Activated CD4-positive, alpha-beta T cell treated with anti-CD3 and anti-CD28 coated beads, Interleukin-2, amount 50 U/mL, for 16 hours (primary cell): ENCODE measurements at regions not wholly inside any gene's neighbourhood (a gene's known extent, or its start where the extent isn't known, plus 50 kb on each side); places are given as distances from the start of the nearest gene placed in this dataset.
A peak's percentile ranks its signal among the peaks of the same experiment; 100 is the strongest.

Experiments
- DNase-seq: peaks from one replicate; pipeline ENCODE4 v3.0.0-alpha.2; 2020

DNA sequence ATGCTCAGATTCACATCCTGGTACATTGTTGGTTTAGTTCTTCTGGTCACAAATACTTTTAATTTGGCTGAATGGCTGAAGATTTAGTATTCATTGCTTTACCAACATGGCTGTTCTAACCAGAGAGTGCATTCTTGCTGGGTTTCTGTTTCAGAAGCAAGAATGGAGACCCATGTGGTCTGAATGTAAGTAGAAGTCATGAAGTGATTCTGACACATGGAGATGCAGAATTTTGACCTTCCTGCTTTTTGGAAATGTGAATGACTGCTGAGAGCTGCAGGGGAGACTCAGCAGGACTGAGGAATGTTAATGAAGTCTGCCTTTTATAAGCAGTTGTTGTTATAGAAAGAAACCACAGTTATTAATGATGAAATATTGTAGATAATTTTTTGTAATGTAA, 576.1 kb upstream of the MARCKS start:
- no peak for DNase-seq

DNA sequence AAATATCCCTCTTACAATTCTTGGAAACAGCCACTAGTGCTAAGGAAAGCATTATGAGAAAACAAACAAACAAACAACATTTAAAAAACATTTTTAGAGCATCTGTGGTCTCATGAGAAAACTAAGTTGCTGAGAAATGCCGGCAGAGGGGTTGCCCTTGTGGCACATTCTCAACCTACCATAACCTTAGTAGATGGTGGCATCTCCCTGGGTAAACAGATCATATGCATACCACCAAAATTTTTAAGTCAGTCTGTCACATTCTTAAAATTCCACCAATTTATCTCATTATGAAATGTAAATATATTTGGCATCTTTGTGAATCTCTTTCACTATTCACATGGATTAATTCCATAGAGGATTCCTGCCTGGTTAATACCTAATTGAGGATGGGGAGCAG, 575.7 kb upstream of the MARCKS start:
- no peak for DNase-seq

- DNase-seq: no peak
These were observed 569.7 kb upstream of the MARCKS start for GRCh38 chr6:113287396-113287795.

DNA sequence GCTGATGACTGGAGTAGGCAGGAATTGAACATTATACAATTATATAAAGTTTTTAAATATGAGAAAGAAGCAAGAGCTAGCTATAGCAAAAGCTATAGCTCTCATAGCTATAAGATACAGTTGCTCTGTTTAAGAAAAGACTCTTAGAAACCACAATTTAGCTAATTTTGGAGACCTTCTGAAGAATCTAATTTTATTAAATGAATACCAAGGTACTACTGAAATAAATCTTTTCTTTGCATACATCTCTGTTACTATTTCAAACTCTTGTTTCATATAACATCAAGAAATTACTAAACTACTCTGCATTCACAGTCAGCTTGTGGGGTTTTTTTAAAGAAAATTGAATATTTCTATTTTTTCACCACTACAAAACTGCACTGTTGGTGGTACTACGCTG, 568.7 kb upstream of the MARCKS start:
- DNase-seq: no peak

DNA sequence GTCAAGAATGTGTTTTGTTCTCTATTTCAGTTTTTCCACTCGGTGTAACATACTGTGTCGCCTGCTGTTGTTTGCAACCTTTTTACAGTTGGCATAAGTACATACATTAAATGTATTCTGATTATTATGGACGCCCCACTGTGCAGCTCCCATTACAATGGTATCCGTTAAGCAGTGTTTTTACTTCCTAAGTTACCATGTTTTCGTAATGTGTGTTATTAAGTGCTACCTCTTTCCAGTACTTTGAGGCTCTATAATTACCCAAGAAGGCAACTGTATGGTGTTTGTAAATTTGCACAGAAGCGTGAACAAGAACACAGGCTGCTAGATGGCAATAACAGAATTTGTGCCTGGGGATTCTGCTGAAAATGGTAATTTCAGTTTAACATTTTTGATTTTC, 568.0 kb upstream of the MARCKS start:
- DNase-seq: no peak

GRCh38 chr6:113290684-113291083, 566.5 kb upstream of the MARCKS start:
- DNase-seq: no peak

- no peak for DNase-seq
These were observed 565.2 kb upstream of the MARCKS start for GRCh38 chr6:113291751-113292445.

DNA sequence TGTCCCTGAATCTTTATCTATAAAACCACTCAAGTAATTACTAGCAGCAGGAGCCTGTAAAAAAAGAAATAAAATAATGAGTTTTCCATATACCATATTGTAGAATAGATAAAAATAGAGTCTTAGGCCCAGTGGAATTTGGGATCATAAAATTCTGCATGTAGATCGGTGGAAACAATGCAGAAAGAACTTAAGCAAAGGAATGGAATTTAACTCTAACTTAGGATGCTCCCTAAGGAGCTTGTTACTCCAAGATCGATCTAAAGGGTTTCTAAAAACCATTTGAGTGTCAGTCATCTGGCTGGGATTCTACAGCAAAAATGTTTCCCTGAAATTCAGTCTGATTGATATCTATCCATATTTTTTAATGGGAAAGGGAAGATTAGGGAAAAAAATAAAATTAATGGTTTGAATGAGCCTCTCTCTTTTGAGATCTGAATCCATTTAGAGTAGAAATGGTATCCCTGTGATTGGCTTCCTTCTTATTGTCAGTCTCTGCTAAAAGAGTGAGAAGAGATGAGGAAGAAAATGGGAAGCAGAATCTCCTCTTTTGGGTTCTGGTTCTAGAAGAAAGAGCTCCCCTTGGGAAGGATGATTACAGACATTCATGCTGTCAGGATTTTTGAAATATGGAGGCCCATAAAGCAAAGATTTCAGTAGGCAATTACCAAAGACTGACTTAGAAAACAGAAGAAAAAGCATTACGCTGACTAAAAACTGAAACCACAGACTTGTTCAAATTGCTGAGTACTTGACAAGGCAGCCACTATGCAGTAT, 564.3 kb upstream of the MARCKS start:
- DNase-seq: peak; percentile 2

GRCh38 chr6:113293423-113293740, 563.8 kb upstream of the MARCKS start:
- no peak for DNase-seq

- DNase-seq: no peak
These were observed 557.6 kb upstream of the MARCKS start for GRCh38 chr6:113299531-113299930.

- no peak for DNase-seq
These were observed 555.5 kb upstream of the MARCKS start for GRCh38 chr6:113301651-113302050.

DNA sequence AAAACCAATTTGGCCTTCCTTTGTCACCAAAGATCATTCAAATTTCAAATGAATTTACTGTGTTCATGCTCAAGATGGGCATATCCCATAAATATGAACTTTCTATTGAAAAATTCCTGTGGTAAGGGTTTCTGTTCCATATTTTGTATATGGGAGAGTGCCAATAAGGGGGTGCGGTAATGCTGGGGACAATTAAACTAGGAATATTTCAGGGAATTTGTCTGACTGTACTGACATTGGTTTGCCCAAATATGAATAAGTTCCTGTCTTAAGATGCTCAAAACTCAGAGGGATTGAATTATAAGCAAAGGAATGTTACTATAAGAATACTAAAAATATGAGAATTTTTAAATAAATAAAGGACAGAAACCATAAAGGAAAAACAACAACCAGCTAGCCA, 553.0 kb upstream of the MARCKS start:
- DNase-seq: no peak

GRCh38 chr6:113306552-113307145, 550.5 kb upstream of the MARCKS start:
- peak; percentile 39 for DNase-seq

- peak; percentile 6 for DNase-seq
These were observed 548.9 kb upstream of the MARCKS start for GRCh38 chr6:113308266-113308665.

DNA sequence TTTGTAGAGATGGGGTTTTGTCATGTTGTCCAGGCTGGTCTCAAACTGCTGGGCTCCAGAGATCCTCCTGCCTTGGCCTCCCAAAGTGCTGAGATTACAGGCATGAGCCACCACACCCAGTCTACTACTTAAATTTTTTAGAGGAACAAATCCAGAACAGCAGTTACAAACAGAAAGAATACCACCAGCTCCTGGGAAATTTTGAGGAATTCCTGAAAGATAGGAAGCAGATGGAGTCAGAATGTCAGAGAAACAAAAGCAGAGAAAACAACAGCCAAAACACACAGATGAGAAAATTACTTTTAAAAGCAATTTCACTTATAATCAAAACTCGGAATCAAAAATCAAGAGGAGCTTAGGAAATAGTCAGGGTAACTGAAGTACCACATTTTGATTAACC, 543.3 kb upstream of the MARCKS start:
- DNase-seq: no peak

DNA sequence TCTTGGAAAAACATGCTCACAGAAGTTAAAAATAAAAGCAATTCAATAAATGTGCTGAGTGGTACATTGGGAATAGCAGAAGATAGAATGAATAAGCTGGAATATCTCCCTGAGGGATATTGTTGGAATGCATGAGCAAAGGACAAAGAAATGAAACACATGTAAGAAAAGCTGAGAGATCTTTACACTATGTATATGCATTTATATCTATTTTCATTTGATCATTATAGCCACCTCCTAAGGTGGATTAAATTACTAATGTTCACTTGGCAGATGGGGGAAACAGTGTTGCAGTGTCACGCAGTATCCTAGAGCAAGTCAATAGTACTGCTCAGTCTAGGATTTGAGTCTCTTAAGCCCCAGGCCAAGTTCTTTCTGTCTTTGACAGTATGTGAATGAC, 542.0 kb upstream of the MARCKS start:
- DNase-seq: no peak

- no peak for DNase-seq
These were observed 541.3 kb upstream of the MARCKS start for GRCh38 chr6:113315879-113316278.

DNA sequence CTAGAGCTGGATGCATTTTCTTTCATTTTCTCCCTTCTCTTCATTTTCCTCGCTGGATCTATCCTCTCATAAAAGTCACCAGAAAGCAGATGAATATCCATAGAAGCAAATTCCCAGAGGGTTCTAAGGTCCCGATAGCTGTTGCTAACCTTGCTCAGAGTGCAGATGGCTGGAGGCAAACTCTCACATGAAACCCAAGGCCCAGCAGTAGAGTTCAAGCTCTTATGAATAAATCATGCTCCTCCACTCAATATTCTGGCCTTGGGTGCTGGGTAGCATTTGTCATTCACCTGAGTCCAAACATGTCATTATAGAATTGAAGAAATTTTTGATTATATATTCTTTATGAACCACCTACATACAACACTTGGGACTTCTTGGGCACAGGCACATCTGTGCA, 539.7 kb upstream of the MARCKS start:
- DNase-seq: no peak

DNA sequence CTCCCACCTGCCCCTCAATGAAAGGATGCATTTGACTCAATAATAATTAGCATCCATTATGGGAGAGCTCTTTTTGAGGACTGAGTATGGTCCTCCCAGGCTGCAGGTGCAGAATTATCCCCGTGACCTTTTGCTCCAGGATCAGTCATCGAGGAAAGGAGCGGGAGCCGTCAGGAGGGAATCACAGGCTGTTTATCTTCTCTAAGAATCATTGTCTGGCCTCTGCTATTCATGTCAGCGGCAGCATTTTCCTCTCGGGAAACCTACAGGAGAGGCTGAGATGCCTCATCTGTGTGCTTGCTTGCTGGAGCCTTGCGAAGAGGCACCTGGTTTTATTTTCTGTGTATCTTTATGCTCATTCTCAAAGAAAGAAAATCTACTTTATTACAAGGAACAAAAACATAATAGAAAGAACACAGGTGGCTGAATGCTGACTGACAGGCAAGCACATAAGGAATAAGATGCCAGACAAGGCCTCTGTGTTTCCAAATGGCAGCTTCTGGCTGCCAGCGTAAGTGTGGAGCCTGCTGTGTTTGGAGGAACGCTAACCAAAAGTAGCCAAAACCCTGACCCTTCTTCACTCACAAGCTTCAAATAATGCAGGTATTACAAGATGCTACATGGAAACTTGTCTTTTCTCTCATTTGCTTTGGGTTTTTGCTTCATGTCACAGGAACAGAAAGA, 539.1 kb upstream of the MARCKS start:
- no peak for DNase-seq

GRCh38 chr6:113318575-113318917, 538.6 kb upstream of the MARCKS start:
- DNase-seq: no peak

- DNase-seq: no peak
These were observed 536.5 kb upstream of the MARCKS start for GRCh38 chr6:113320653-113321052.

DNA sequence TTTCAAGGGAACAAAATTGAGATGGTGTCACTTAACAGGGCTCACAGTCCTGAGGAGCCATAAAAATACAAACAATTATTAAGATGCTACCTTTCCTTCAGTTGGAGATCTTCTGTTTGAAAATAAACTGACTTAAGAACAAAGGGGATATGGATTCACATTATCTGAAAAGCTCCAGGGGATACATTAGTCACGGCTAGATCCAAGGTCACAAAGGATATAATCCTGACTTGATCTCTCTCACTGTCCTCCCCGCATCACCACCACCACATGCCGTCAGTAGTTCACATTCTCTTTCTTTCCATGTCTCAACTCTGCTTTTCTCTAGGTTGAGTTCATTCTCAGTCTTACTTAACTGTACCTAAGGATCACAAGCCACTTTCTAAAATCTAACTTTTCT, 530.4 kb upstream of the MARCKS start:
- no peak for DNase-seq

DNA sequence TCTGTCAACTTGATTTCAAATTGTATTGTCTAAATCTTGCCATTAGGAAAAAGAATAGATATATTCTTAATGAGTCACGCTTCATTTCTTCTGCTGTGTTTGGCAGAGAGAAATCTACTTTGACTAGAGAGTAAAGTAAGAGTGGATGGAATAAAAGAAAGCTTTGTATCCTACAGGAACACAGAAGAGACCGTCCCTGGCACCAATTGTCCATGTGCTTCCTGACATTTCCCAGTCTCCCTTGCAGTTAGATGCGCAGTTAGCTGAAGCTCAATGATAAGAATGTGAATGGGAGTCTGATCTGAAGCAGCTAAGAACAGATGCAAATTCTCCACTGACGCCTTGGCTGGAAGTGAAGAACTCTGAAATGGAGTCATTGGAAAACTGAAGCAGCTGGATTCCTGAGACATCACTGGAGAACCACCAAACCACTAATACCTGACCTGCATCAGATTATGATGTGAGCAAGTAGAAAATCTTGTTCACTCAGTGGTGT, 528.2 kb upstream of the MARCKS start:
- no peak for DNase-seq
